Kidney (tissue), 13 donors: ENCODE measurements at regions not wholly inside any gene's neighbourhood (a gene's known extent, or its start where the extent isn't known, plus 50 kb on each side); places are given as distances from the start of the nearest gene placed in this dataset.

ENCODE experiments used
- DNase-seq, 5 donors: peaks; one replicate each; pipeline ENCODE4 v3.0.0-alpha.2; 2013 to 2020
- FAIRE-seq: peaks from 2 replicates; lab custom pipeline; 2012; peaks lifted over from hg19 to GRCh38; lab: Jason Lieb, UNC
- H3K27ac ChIP-seq, 2 donors: one replicate each; pipeline ENCODE4 v1.7.0; 2013; ENCODE audit warnings: low read depth in 2 of 2, low read length in 2 of 2, inconsistent platforms in 1 of 2
- H3K27me3 ChIP-seq: one replicate; pipeline ENCODE4 v1.7.1; 2013; ENCODE audit warnings: low read length, inconsistent platforms; ENCODE audit not compliant: control insufficient read depth, insufficient read depth
- H3K36me3 ChIP-seq, 3 donors: one replicate each; pipeline versions ENCODE4 v1.7.0 to v1.7.1; 2013; ENCODE audit warnings: low read length in 3 of 3, control low read depth in 1 of 3, inconsistent platforms in 1 of 3; ENCODE audit not compliant: insufficient read depth in 3 of 3, control insufficient read depth in 2 of 3
- H3K4me1 ChIP-seq, 3 donors: one replicate each; pipeline versions ENCODE4 v1.7.0 to v1.7.1; 2013; ENCODE audit warnings: low read length in 3 of 3, inconsistent platforms in 1 of 3, low read depth in 1 of 3; ENCODE audit not compliant: control insufficient read depth in 2 of 3, insufficient read depth in 2 of 3
- H3K4me3 ChIP-seq, 3 donors: one replicate each; pipeline versions ENCODE4 v1.7.0 to v1.8.1; 2013; ENCODE audit warnings: low read length in 3 of 3, control low read depth in 1 of 3, inconsistent platforms in 1 of 3
- H3K9ac ChIP-seq, 3 donors: one replicate each; pipeline versions ENCODE4 v1.7.0 to v1.7.1; 2013; ENCODE audit warnings: low read length in 3 of 3, control low read depth in 1 of 3, inconsistent platforms in 1 of 3
- H3K9me3 ChIP-seq, 3 donors: one replicate each; pipeline versions ENCODE4 v1.7.0 to v1.7.1; 2013; ENCODE audit warnings: low read length in 3 of 3, control low read depth in 1 of 3, inconsistent platforms in 1 of 3; ENCODE audit not compliant: control insufficient read depth in 2 of 3, insufficient read depth in 1 of 3
- intact Hi-C: fragments of 100-400 bp; cut with DNase I; formaldehyde crosslinking; loops from one replicate; pipeline ENCODE4 v1.11.1; 2022
- TF ChIP-seq, protein P1 (sequence below): IDR thresholded peaks from 3 replicates; pipeline ENCODE4 v1.5.1; 2012; ENCODE audit warnings: mild to moderate bottlenecking, moderate library complexity, borderline replicate concordance; ENCODE audit not compliant: insufficient read depth; ENCODE audit errors: extremely low read depth
- donor health status: control.
- donor health status: control.
- donor health status: control.
- donor health status: control.
- donor health status: control.
- donor health status: DM: yes; HTN: yes; CAD: no.
- donor health status: Normal renal cell carcinoma (clear cell type).

DNA sequence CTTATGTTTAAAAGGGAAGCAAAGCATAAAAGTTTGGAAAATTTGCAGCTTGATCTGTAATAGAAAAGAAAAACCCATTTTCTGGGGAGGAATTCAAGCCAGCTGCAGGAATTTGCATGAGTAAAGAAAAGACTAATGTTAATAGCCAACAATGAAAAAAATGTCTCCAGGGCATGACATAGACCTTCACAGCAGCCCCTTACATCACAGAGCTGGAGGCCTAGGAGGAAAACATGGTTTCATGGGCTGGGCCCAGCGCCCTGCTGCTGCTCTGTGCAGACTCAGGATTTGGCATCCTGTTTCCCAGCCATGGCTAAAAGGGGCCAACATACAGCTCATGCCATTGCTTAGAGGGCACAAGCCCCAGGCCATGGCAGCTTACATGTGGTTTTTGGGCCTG, 411.6 kb upstream of the MC4R start:
- intact Hi-C loops = no loop called here
- no peaks in the 10 kb centered on the region for H3K27me3 ChIP-seq
- H3K4me3 ChIP-seq = no peak overlapping the region
- DNase-seq (no peak), FAIRE-seq (no peak)
- H3K4me1 ChIP-seq = no peaks in the 10 kb centered on the region
- no peaks in the 10 kb centered on the region for H3K36me3 ChIP-seq
- no peaks in the 10 kb centered on the region for H3K9me3 ChIP-seq
- H3K9ac ChIP-seq = no peak overlapping the region
- no peak overlapping the region for H3K27ac ChIP-seq
- TF ChIP-seq, protein P1, sequence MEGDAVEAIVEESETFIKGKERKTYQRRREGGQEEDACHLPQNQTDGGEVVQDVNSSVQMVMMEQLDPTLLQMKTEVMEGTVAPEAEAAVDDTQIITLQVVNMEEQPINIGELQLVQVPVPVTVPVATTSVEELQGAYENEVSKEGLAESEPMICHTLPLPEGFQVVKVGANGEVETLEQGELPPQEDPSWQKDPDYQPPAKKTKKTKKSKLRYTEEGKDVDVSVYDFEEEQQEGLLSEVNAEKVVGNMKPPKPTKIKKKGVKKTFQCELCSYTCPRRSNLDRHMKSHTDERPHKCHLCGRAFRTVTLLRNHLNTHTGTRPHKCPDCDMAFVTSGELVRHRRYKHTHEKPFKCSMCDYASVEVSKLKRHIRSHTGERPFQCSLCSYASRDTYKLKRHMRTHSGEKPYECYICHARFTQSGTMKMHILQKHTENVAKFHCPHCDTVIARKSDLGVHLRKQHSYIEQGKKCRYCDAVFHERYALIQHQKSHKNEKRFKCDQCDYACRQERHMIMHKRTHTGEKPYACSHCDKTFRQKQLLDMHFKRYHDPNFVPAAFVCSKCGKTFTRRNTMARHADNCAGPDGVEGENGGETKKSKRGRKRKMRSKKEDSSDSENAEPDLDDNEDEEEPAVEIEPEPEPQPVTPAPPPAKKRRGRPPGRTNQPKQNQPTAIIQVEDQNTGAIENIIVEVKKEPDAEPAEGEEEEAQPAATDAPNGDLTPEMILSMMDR = no peak

DNA sequence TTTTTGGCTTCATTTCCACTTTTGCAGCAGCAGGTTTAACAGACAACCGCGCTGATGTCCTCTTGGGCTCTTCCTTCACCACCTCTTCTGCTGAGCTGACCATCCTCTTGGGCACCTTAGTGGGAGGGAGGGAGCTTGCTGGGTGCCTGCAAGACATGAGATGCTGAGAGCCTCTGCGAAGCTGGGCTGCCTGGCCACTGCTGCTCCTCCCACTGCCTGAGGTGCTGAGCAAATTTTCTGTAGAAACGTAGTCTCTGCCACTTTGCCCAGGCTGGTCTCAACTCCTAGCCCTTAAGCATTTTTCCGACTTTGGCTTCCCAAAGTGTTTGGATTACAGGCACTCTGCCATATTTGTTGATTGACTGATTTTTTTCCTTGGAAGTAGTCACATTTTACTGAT, 422.2 kb upstream of the MC4R start:
- Histone ChIP-seq H3K27ac (no peak overlapping the region), H3K4me1 (no peaks in the 10 kb centered on the region), H3K4me3 (no peak overlapping the region), H3K27me3 (no peaks in the 10 kb centered on the region), H3K9ac (no peak overlapping the region), H3K9me3 (no peaks in the 10 kb centered on the region), H3K36me3 (no peaks in the 10 kb centered on the region)
- TF ChIP-seq, protein P1 = no peak
- no peak for FAIRE-seq
- intact Hi-C loops = no loop called here
- peak in 1 of 5 donors; percentile 29 for DNase-seq

DNA sequence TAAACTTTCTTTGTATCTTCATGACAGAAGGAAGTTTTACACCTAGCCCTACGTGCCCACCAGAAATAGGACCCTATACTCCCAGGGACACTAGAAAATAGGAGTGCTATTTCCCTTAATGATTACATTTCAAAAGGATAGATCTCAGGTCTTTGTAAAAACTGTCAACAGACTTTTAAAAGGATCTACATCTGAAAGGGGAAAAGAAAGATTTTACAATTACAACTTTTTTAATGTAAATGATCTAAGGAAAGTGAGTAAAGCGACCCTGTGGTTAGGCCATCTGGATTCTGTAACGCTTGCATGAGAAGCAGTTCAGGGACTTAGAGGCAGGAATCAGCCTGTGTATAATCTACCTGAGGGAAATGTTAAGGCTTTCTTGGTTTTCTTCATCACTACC, 431.8 kb upstream of the MC4R start:
- no peak overlapping the region for H3K4me3 ChIP-seq

More for the DNA sequence above, 431.8 kb upstream of the MC4R start:
- intact Hi-C loops = no loop called here
- FAIRE-seq (no peak), DNase-seq (no peak)
- TF ChIP-seq, protein P1 = no peak
- Histone ChIP-seq H3K9me3 (no peaks in the 10 kb centered on the region), H3K4me1 (no peaks in the 10 kb centered on the region), H3K27ac (no peak overlapping the region), H3K36me3 (no peaks in the 10 kb centered on the region), H3K9ac (no peak overlapping the region), H3K27me3 (no peaks in the 10 kb centered on the region)
